ENCODE measurements at regions not wholly inside any gene's neighbourhood (a gene's known extent, or its start where the extent isn't known, plus 50 kb on each side); places are given as distances from the start of the nearest gene placed in this dataset.

GRCh38 chr18:54013452-54013851, 211.0 kb downstream of the MBD2 start:
- H4K20me1 ChIP-seq (ENCODE audit: control insufficient read depth, insufficient read depth, insufficient read length) = no peaks in the 10 kb centered on the region
- no peak overlapping the region for H3K18ac ChIP-seq (ENCODE audit: insufficient read length, low read depth, low read length)
- H3K4me2 ChIP-seq (ENCODE audit: insufficient read depth, insufficient read length, low read length) = no peak overlapping the region
- H2BK5ac ChIP-seq (ENCODE audit: insufficient read length, low read length) = no peak overlapping the region
- no peak overlapping the region for H2AK5ac ChIP-seq (ENCODE audit: insufficient read length, low read length)
- no peak overlapping the region for H3K23ac ChIP-seq (ENCODE audit: insufficient read length, low read depth, low read length)
- TF ChIP-seq, protein P1, sequence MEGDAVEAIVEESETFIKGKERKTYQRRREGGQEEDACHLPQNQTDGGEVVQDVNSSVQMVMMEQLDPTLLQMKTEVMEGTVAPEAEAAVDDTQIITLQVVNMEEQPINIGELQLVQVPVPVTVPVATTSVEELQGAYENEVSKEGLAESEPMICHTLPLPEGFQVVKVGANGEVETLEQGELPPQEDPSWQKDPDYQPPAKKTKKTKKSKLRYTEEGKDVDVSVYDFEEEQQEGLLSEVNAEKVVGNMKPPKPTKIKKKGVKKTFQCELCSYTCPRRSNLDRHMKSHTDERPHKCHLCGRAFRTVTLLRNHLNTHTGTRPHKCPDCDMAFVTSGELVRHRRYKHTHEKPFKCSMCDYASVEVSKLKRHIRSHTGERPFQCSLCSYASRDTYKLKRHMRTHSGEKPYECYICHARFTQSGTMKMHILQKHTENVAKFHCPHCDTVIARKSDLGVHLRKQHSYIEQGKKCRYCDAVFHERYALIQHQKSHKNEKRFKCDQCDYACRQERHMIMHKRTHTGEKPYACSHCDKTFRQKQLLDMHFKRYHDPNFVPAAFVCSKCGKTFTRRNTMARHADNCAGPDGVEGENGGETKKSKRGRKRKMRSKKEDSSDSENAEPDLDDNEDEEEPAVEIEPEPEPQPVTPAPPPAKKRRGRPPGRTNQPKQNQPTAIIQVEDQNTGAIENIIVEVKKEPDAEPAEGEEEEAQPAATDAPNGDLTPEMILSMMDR (conservative IDR thresholded peaks at IDR 0.05) = no peak
- H2AFZ ChIP-seq (ENCODE audit: low read length) = no peak overlapping the region
- H3K9me3 ChIP-seq (ENCODE audit: control insufficient read depth, low read depth, low read length) = no peaks in the 10 kb centered on the region
- no peak overlapping the region for H4K8ac ChIP-seq (replicated peaks; ENCODE audit: insufficient read length, low read depth, low read length)
- H3K27me3 ChIP-seq (ENCODE audit: insufficient read depth, low read length) = no peaks in the 10 kb centered on the region
- DNase-seq = no peak
- no peak overlapping the region for H3T11ph ChIP-seq (ENCODE audit: low read length)
- H2BK20ac ChIP-seq (ENCODE audit: low read depth, low read length, poor library complexity, severe bottlenecking) = no peak overlapping the region
- no peak overlapping the region for H2BK15ac ChIP-seq (ENCODE audit: low read depth, low read length)
- no peaks in the 10 kb centered on the region for H3K4me1 Mint-ChIP-seq
- no peak overlapping the region for H3K56ac ChIP-seq (ENCODE audit: insufficient read length, low read depth, low read length)
- no peaks in the 10 kb centered on the region for H3K79me2 ChIP-seq (ENCODE audit: insufficient read depth, low read length)
- H4K5ac ChIP-seq (ENCODE audit: insufficient read length, low read depth, low read length) = no peak overlapping the region
- no peak overlapping the region for H3K4me3 Mint-ChIP-seq
- no peaks in the 10 kb centered on the region for H3K36me3 Mint-ChIP-seq (ENCODE audit: insufficient read depth in 1 of 3, low read depth in 3 of 3)
- H3K79me1 ChIP-seq (ENCODE audit: insufficient read depth, low read depth, low read length, poor library complexity, severe bottlenecking) = no peaks in the 10 kb centered on the region
- no peak overlapping the region for H3K9ac ChIP-seq (ENCODE audit: extremely low read depth, insufficient read length, low read length)
- H4K91ac ChIP-seq (ENCODE audit: insufficient read length, low read depth, low read length) = no peak overlapping the region
- H3K14ac ChIP-seq (ENCODE audit: insufficient read depth, low read length) = no peak overlapping the region
- H3K4me1 ChIP-seq (ENCODE audit: insufficient read depth, low read length) = no peaks in the 10 kb centered on the region
- no peaks in the 10 kb centered on the region; a peak in 1 of 5 replicates for H3K9me3 Mint-ChIP-seq
- no peak overlapping the region for H3K27ac ChIP-seq (ENCODE audit: insufficient read length, low read depth, low read length)
- no peak overlapping the region for H2BK120ac ChIP-seq (ENCODE audit: low read depth, low read length, poor library complexity, severe bottlenecking)
- no peak overlapping the region for H3K4ac ChIP-seq (ENCODE audit: low read depth, low read length)
- H2BK12ac ChIP-seq (ENCODE audit: insufficient read length, low read depth, low read length) = no peak overlapping the region
- no peak overlapping the region; a peak in 1 of 7 replicates for H3K27ac Mint-ChIP-seq
- H3K23me2 ChIP-seq (ENCODE audit: insufficient read length, low read depth, low read length, poor library complexity, severe bottlenecking) = no peaks in the 10 kb centered on the region
- WGBS (ENCODE audit: extremely low coverage, insufficient read length, low lambda C conversion rate) = 100% methylated on average over 1 of the region's 5 CpGs
- H3K27me3 Mint-ChIP-seq (ENCODE audit: low read depth) = no peaks in the 10 kb centered on the region

All from H9 (cell line).